T-helper 2 cell (primary cell): ENCODE measurements at regions not wholly inside any gene's neighbourhood (a gene's known extent, or its start where the extent isn't known, plus 50 kb on each side); places are given as distances from the start of the nearest gene placed in this dataset.
"Not testable (repeated sequence)": the region's sequence is repeated elsewhere in the genome, so short reads cannot be mapped to it uniquely, and the experiment has no call there.

Experiments
- DNase-seq, 5 experiments: peaks; one replicate each; pipeline versions ENCODE4 v3.0.0 to v3.0.0-alpha.2; 2012 to 2022

GRCh38 chr11:57920971-57921370 is 102.7 kb upstream of the OR9Q1 start:
- no peak for DNase-seq

- no peak for DNase-seq
Measured at GRCh38 chr11:57932105-57932504, 91.6 kb upstream of the OR9Q1 start.

GRCh38 chr11:57935402-57936049 is 88.2 kb upstream of the OR9Q1 start:
- no peak for DNase-seq

GRCh38 chr11:57936050-57936418 is 87.6 kb upstream of the OR9Q1 start:
- DNase-seq = no peak

- no peak for DNase-seq
Measured at GRCh38 chr11:57937431-57937830, 86.2 kb upstream of the OR9Q1 start.

GRCh38 chr11:57938351-57938750 is 85.3 kb upstream of the OR9Q1 start:
- DNase-seq = no peak

GRCh38 chr11:57940044-57940756 is 83.5 kb upstream of the OR9Q1 start:
- DNase-seq = no peak

- no peak for DNase-seq
Measured at GRCh38 chr11:57941875-57942274, 81.8 kb upstream of the OR9Q1 start.

- no peak for DNase-seq
Measured at GRCh38 chr11:57942808-57943207, 80.9 kb upstream of the OR9Q1 start.

- not testable (repeated sequence) for DNase-seq
Measured at GRCh38 chr11:57943766-57944165, 79.9 kb upstream of the OR9Q1 start.

- DNase-seq = no peak
Measured at GRCh38 chr11:57946628-57947027, 77.1 kb upstream of the OR9Q1 start.

- DNase-seq = no peak
Measured at GRCh38 chr11:57964660-57965059, 59.0 kb upstream of the OR9Q1 start.

GRCh38 chr11:57971272-57972012 is 52.2 kb upstream of the OR9Q1 start:
- DNase-seq = no peak

- no peak for DNase-seq
Measured at GRCh38 chr11:57972013-57972367, 51.7 kb upstream of the OR9Q1 start.
